ENCODE measurements at regions not wholly inside any gene's neighbourhood (a gene's known extent, or its start where the extent isn't known, plus 50 kb on each side); places are given as distances from the start of the nearest gene placed in this dataset.
"Not testable (repeated sequence)": the region's sequence is repeated elsewhere in the genome, so short reads cannot be mapped to it uniquely, and the experiment has no call there.

- in situ Hi-C loops (cut with MboI; ENCODE audit: low sequenced_read_pairs), result no loop called here
These were observed 714.2 kb upstream of the LCORL start for GRCh38 chr4:18735740-18736268.

- in situ Hi-C loops (cut with MboI; ENCODE audit: low sequenced_read_pairs), result no loop called here
These were observed 712.9 kb upstream of the LCORL start for GRCh38 chr4:18734405-18734804.

- in situ Hi-C loops (cut with MboI; ENCODE audit: low sequenced_read_pairs), result no loop called here
These were observed 712.4 kb upstream of the LCORL start for GRCh38 chr4:18733961-18734360.

- in situ Hi-C loops (cut with MboI; ENCODE audit: low sequenced_read_pairs), result no loop called here
These were observed 701.2 kb upstream of the LCORL start for GRCh38 chr4:18722748-18723191.

GRCh38 chr4:18698119-18698883 lies 676.7 kb upstream of the LCORL start:
- in situ Hi-C loops (cut with MboI; ENCODE audit: low sequenced_read_pairs), result no loop called here

- in situ Hi-C loops (cut with MboI; ENCODE audit: low sequenced_read_pairs), result no loop called here
These were observed 674.4 kb upstream of the LCORL start for GRCh38 chr4:18695733-18696527.

- in situ Hi-C loops (cut with MboI; ENCODE audit: low sequenced_read_pairs), result no loop called here
These were observed 670.1 kb upstream of the LCORL start for GRCh38 chr4:18691431-18692200.

GRCh38 chr4:18690291-18690955 lies 668.9 kb upstream of the LCORL start:
- in situ Hi-C loops (cut with MboI; ENCODE audit: low sequenced_read_pairs), result no loop called here

- in situ Hi-C loops (cut with MboI; ENCODE audit: low sequenced_read_pairs), result no loop called here
These were observed 668.0 kb upstream of the LCORL start for GRCh38 chr4:18689308-18690115.

GRCh38 chr4:18688351-18688750 lies 666.8 kb upstream of the LCORL start:
- in situ Hi-C loops (cut with MboI; ENCODE audit: low sequenced_read_pairs), result not testable (repeated sequence)

- in situ Hi-C loops (cut with MboI; ENCODE audit: low sequenced_read_pairs), result no loop called here
These were observed 664.9 kb upstream of the LCORL start for GRCh38 chr4:18686338-18687037.

- in situ Hi-C loops (cut with MboI; ENCODE audit: low sequenced_read_pairs), result no loop called here
These were observed 663.4 kb upstream of the LCORL start for GRCh38 chr4:18684932-18685331.

GRCh38 chr4:18676526-18676915 lies 655.0 kb upstream of the LCORL start:
- in situ Hi-C loops (cut with MboI; ENCODE audit: low sequenced_read_pairs), result no loop called here

GRCh38 chr4:18675586-18676525 lies 654.3 kb upstream of the LCORL start:
- in situ Hi-C loops (cut with MboI; ENCODE audit: low sequenced_read_pairs), result no loop called here

GRCh38 chr4:18670034-18670433 lies 648.5 kb upstream of the LCORL start:
- in situ Hi-C loops (cut with MboI; ENCODE audit: low sequenced_read_pairs), result no loop called here

GRCh38 chr4:18669390-18669789 lies 647.8 kb upstream of the LCORL start:
- in situ Hi-C loops (cut with MboI; ENCODE audit: low sequenced_read_pairs), result no loop called here

GRCh38 chr4:18666322-18666721 lies 644.8 kb upstream of the LCORL start:
- in situ Hi-C loops (cut with MboI; ENCODE audit: low sequenced_read_pairs), result no loop called here

- in situ Hi-C loops (cut with MboI; ENCODE audit: low sequenced_read_pairs), result no loop called here
These were observed 642.6 kb upstream of the LCORL start for GRCh38 chr4:18664171-18664570.

All from HL-60/S4 (cell line).